ENCODE measurements at regions not wholly inside any gene's neighbourhood (a gene's known extent, or its start where the extent isn't known, plus 50 kb on each side); places are given as distances from the start of the nearest gene placed in this dataset.

DNA sequence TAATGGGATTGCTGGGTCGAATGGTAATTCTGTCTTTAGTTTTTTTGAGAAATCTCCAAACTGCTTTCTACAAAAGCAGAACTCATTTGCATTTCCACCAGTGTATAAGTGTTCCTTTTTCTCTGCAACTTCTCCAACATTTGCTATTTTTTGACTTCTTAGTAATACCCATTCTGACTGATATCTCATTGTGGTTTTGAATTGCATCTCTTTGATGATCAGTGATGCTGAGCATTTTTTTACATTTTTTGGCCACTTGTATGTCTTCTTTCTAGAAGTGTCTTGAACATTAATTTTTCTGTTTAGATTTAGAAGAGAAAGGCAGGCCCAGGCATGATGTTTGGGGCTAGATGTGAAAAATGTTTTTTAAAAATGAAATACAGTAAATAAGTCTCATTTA is 553.1 kb upstream of the MAN1A1 start:
- TF ChIP-seq TAF1 (IDR thresholded peaks at IDR 0.05; ENCODE audit: borderline replicate concordance, insufficient read depth, low read length) (no peak), POLR2AphosphoS5 (IDR thresholded peaks at IDR 0.05; ENCODE audit: low read depth, low read length) (no peak), SIN3A (IDR thresholded peaks at IDR 0.05; ENCODE audit: borderline replicate concordance, insufficient read depth, low read length) (no peak), FOXP2 (optimal IDR thresholded peaks at IDR 0.05; ENCODE audit: borderline replicate concordance, extremely low read depth, extremely low read length, insufficient read depth) (no peak)
- TF ChIP-seq, protein P1, sequence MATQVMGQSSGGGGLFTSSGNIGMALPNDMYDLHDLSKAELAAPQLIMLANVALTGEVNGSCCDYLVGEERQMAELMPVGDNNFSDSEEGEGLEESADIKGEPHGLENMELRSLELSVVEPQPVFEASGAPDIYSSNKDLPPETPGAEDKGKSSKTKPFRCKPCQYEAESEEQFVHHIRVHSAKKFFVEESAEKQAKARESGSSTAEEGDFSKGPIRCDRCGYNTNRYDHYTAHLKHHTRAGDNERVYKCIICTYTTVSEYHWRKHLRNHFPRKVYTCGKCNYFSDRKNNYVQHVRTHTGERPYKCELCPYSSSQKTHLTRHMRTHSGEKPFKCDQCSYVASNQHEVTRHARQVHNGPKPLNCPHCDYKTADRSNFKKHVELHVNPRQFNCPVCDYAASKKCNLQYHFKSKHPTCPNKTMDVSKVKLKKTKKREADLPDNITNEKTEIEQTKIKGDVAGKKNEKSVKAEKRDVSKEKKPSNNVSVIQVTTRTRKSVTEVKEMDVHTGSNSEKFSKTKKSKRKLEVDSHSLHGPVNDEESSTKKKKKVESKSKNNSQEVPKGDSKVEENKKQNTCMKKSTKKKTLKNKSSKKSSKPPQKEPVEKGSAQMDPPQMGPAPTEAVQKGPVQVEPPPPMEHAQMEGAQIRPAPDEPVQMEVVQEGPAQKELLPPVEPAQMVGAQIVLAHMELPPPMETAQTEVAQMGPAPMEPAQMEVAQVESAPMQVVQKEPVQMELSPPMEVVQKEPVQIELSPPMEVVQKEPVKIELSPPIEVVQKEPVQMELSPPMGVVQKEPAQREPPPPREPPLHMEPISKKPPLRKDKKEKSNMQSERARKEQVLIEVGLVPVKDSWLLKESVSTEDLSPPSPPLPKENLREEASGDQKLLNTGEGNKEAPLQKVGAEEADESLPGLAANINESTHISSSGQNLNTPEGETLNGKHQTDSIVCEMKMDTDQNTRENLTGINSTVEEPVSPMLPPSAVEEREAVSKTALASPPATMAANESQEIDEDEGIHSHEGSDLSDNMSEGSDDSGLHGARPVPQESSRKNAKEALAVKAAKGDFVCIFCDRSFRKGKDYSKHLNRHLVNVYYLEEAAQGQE (IDR thresholded peaks at IDR 0.05; ENCODE audit: insufficient read depth in 1 of 2, low read depth in 2 of 2, low read length in 2 of 2) = no peak

DNA sequence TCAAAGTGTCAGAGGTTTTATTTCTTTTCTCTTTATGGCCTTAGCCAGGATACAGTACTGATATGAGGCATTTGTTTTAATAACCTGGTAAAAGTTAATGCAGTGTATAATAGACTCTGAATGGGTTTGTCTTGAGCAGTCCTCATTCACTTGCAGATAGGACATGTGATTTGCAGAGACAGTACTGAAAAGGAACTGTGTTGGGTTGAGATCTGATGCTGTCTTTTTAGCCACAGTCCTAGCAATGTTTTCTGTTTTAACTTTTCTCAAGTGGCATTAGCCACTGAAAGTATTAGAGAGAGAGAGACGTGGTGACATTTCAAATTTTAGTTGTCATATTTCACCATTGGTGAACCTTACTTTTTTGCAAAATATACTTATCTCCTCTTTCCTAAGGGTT is 547.2 kb upstream of the MAN1A1 start:
- TF ChIP-seq POLR2AphosphoS5 (IDR thresholded peaks at IDR 0.05; ENCODE audit: low read depth, low read length) (no peak), SIN3A (IDR thresholded peaks at IDR 0.05; ENCODE audit: borderline replicate concordance, insufficient read depth, low read length) (no peak), FOXP2 (optimal IDR thresholded peaks at IDR 0.05; ENCODE audit: borderline replicate concordance, extremely low read depth, extremely low read length, insufficient read depth) (no peak)

DNA sequence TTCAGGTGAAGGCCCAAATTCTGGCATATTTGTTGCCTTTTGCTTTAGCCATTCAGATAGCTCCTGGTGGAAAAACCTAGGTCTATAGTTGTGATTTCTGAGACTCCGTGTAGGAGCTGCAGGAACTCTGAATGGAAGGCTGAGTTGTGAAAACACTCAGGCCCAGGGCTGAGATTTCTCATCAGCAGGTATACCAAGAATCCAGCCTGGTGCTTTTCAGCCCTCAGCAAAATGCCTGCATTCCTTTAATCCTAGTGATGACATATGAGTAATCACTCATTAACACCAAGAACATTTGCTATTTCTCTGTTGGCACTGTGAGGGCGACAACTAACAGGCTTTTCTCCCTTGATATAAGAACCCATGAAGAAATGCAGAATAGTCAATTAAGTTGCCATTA is 546.1 kb upstream of the MAN1A1 start:
- TF ChIP-seq POLR2AphosphoS5 (IDR thresholded peaks at IDR 0.05; ENCODE audit: low read depth, low read length) (no peak), TAF1 (IDR thresholded peaks at IDR 0.05; ENCODE audit: borderline replicate concordance, insufficient read depth, low read length) (no peak), SIN3A (IDR thresholded peaks at IDR 0.05; ENCODE audit: borderline replicate concordance, insufficient read depth, low read length) (no peak), FOXP2 (optimal IDR thresholded peaks at IDR 0.05; ENCODE audit: borderline replicate concordance, extremely low read depth, extremely low read length, insufficient read depth) (no peak)
- TF ChIP-seq, protein P1 (IDR thresholded peaks at IDR 0.05; ENCODE audit: insufficient read depth in 1 of 2, low read depth in 2 of 2, low read length in 2 of 2) = no peak

DNA sequence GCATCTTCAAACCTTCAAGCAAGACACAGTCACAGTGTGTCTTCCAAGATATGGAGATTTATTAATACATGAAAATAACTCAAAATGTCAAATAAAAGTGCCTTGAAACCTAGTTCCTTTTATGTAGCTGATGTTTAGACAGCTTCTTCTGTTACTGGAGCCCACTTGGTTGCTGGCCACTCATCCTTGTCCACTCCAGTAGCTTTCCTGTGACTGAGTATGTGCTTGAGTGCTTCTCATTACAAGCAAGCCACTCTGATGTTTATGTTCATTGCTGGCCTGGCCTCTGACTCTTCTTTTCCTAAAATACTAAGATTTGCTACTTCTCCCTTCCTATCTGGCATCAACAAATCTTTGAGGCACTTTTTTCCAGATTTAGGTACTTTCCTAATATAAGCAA is 545.2 kb upstream of the MAN1A1 start:
- TF ChIP-seq, protein P1 (IDR thresholded peaks at IDR 0.05; ENCODE audit: insufficient read depth in 1 of 2, low read depth in 2 of 2, low read length in 2 of 2) = no peak
- TF ChIP-seq SIN3A (IDR thresholded peaks at IDR 0.05; ENCODE audit: borderline replicate concordance, insufficient read depth, low read length) = no peak
- no peak for TF ChIP-seq FOXP2 (optimal IDR thresholded peaks at IDR 0.05; ENCODE audit: borderline replicate concordance, extremely low read depth, extremely low read length, insufficient read depth)
- TF ChIP-seq POLR2AphosphoS5 (IDR thresholded peaks at IDR 0.05; ENCODE audit: low read depth, low read length) = no peak
- no peak for TF ChIP-seq TAF1 (IDR thresholded peaks at IDR 0.05; ENCODE audit: borderline replicate concordance, insufficient read depth, low read length)

DNA sequence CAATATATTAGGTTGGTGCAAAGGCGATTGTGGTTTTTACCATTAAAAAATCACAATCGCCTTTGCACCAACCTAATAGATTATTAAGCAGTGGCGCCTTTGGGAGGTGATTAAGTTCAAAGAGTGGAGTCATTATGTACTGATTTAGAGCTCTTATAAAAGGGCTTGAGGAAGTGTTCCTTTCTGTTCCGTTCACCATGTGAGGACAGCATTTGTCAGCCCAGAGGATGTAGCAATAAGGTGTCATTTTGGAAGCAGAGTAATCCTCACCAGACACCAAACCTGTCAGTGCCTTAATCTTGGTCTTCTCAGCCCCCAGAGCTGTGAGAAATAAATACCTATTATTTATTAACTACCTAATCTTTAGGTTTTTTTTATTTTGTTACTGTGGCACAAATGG is 542.1 kb upstream of the MAN1A1 start:
- TF ChIP-seq POLR2AphosphoS5 (IDR thresholded peaks at IDR 0.05; ENCODE audit: low read depth, low read length) (no peak), TAF1 (IDR thresholded peaks at IDR 0.05; ENCODE audit: borderline replicate concordance, insufficient read depth, low read length) (no peak), SIN3A (IDR thresholded peaks at IDR 0.05; ENCODE audit: borderline replicate concordance, insufficient read depth, low read length) (no peak), FOXP2 (optimal IDR thresholded peaks at IDR 0.05; ENCODE audit: borderline replicate concordance, extremely low read depth, extremely low read length, insufficient read depth) (no peak)
- TF ChIP-seq, protein P1 (IDR thresholded peaks at IDR 0.05; ENCODE audit: insufficient read depth in 1 of 2, low read depth in 2 of 2, low read length in 2 of 2) = no peak

Data from PFSK-1 (cell line).